HCT116 (cell line): ENCODE measurements at regions not wholly inside any gene's neighbourhood (a gene's known extent, or its start where the extent isn't known, plus 50 kb on each side); places are given as distances from the start of the nearest gene placed in this dataset.

Source experiments
- ATAC-seq: fragments of 200-7000 bp; cut with Tn5 transposase; 2 replicates; pipeline ENCODE4 v1.9.1; 2020; ENCODE audit warnings: mild to moderate bottlenecking, moderate library complexity
- BruUV-seq: library from RNA; stranded (reverse); fragments of 400-500 nt; replicated peaks from 2 replicates; lab custom pipeline; 2021; lab: Mats Ljungman, UMichigan
- CTCF ChIA-PET: fragments of 300-600 bp; sonication (Branson Sonifier 250); formaldehyde crosslinking; loops from one replicate; lab custom pipeline; 2021; ENCODE audit warnings: antibody characterized with exemption; lab: Charles Lee
- POLR2A ChIA-PET: fragments of 300-600, 350-600 bp; sonication (Branson Sonifier 250); formaldehyde crosslinking; loops from one replicate; lab custom pipeline; 2021; ENCODE audit warnings: antibody characterized with exemption; lab: Charles Lee
- RAD21 ChIA-PET, 2 experiments: fragments of 300-600 bp; sonication (Branson Sonifier 250); formaldehyde crosslinking; loops; one replicate each; lab custom pipeline; 2023; ENCODE audit warnings: low total read pairs in 2 of 2; ENCODE audit not compliant: uncharacterized antibody in 2 of 2, unreplicated experiment in 2 of 2, low non-redundant PET in 1 of 2; lab: Charles Lee
- DNase-seq: peaks from one replicate; pipeline ENCODE4 v3.0.0-alpha.2; 2010; ENCODE audit warnings: low read depth, low spot score
- H2AFZ ChIP-seq: fragments of 200-600 bp; shearing (Covaris generic), sonication (generic); 2 replicates; pipeline ENCODE4 v1.6.1; 2017; ENCODE audit warnings: low read depth, mixed run types, mixed read lengths, antibody characterized with exemption, low read length; ENCODE audit not compliant: poor library complexity, severe bottlenecking
- H3K27ac ChIP-seq: 2 replicates; pipeline ENCODE4 v1.5.1; 2012; ENCODE audit warnings: low read depth, low read length
- H3K27me3 ChIP-seq: fragments of 200-600 bp; sonication (generic); 2 replicates; pipeline ENCODE4 v1.6.1; 2016; ENCODE audit warnings: mixed run types, low read length, mixed read lengths; ENCODE audit not compliant: insufficient read depth
- H3K36me3 ChIP-seq, 2 experiments: fragments of 200-500 bp in 1 of 2; fragments of 200-600 bp in 1 of 2; sonication (Bioruptor generic) in 1 of 2; sonication (generic) in 1 of 2; 2 replicates each; pipeline versions ENCODE4 v1.5.1 to v1.6.1; 2014 to 2016; ENCODE audit warnings: low read length in 2 of 2, inconsistent platforms in 1 of 2, mixed read lengths in 1 of 2, mixed run types in 1 of 2; ENCODE audit not compliant: insufficient read depth in 2 of 2, control insufficient read depth in 1 of 2
- H3K4me1 ChIP-seq, 2 experiments: fragments of 200-600 bp in 1 of 2; sonication (generic) in 1 of 2; 2 replicates each; pipeline versions ENCODE4 v1.5.1 to v1.6.1; 2012 to 2017; ENCODE audit warnings: low read length in 2 of 2, inconsistent platforms in 1 of 2, mild to moderate bottlenecking in 1 of 2, mixed read lengths in 1 of 2, mixed run types in 1 of 2, moderate library complexity in 1 of 2; ENCODE audit not compliant: insufficient read depth in 2 of 2, control insufficient read depth in 1 of 2
- H3K4me2 ChIP-seq: fragments of 200-600 bp; sonication (generic); 2 replicates; pipeline ENCODE4 v1.6.1; 2017; ENCODE audit warnings: mixed run types, low read length, mixed read lengths
- H3K4me3 ChIP-seq, 2 experiments: fragments of 200-600 bp in 1 of 2; sonication (generic) in 1 of 2; replicated peaks in 1 of 2; 2 replicates each; pipeline ENCODE4 v1.5.1; 2011 to 2016; ENCODE audit warnings: low read length in 2 of 2, control low read depth in 1 of 2, low read depth in 1 of 2, mild to moderate bottlenecking in 1 of 2, mixed read lengths in 1 of 2, mixed run types in 1 of 2
- H3K79me2 ChIP-seq: fragments of 200-600 bp; sonication (generic); 2 replicates; pipeline ENCODE4 v1.6.1; 2017; ENCODE audit warnings: mild to moderate bottlenecking, mixed run types, low read length, moderate library complexity, mixed read lengths; ENCODE audit not compliant: insufficient read depth
- H3K9ac ChIP-seq: fragments of 200-600 bp; sonication (generic); 2 replicates; pipeline ENCODE4 v1.6.1; 2016; ENCODE audit warnings: low read length, mixed read lengths
- H3K9me2 ChIP-seq: fragments of 200-600 bp; sonication (generic), shearing (Covaris generic); 2 replicates; pipeline ENCODE4 v1.6.1; 2017; ENCODE audit warnings: mixed run types, mild to moderate bottlenecking, moderate library complexity; ENCODE audit not compliant: insufficient read depth
- H3K9me3 ChIP-seq, 2 experiments: fragments of 200-500 bp in 1 of 2; fragments of 200-600 bp in 1 of 2; sonication (Bioruptor generic) in 1 of 2; sonication (generic) in 1 of 2; 2 replicates each; pipeline ENCODE4 v1.6.1; 2014 to 2017; ENCODE audit warnings: low read length in 2 of 2, mixed read lengths in 2 of 2, inconsistent platforms in 1 of 2, low read depth in 1 of 2, mild to moderate bottlenecking in 1 of 2, mixed run types in 1 of 2, moderate library complexity in 1 of 2; ENCODE audit not compliant: control insufficient read depth in 1 of 2, insufficient read depth in 1 of 2
- H4K20me1 ChIP-seq: fragments of 200-600 bp; sonication (generic), shearing (Covaris generic); 2 replicates; pipeline ENCODE4 v1.6.1; 2017; ENCODE audit warnings: mixed run types, mild to moderate bottlenecking, moderate library complexity; ENCODE audit not compliant: insufficient read depth
- CEBPB ChIP-seq: IDR thresholded peaks from 2 replicates; pipeline ENCODE4 v1.6.1; 2012; ENCODE audit warnings: low read depth
- FOSL1 ChIP-seq: IDR thresholded peaks from 2 replicates; pipeline ENCODE4 v1.6.1; 2012; ENCODE audit warnings: low read depth
- POLR2A ChIP-seq: IDR thresholded peaks from 2 replicates; pipeline ENCODE4 v1.7.0; 2011; ENCODE audit warnings: borderline replicate concordance; ENCODE audit not compliant: insufficient read depth, insufficient read length; ENCODE audit errors: extremely low read depth
- POLR2AphosphoS5 ChIP-seq: IDR thresholded peaks from 2 replicates; pipeline ENCODE4 v1.6.1; 2011; ENCODE audit warnings: mild to moderate bottlenecking, low read depth, low read length, moderate library complexity
- ZFX ChIP-seq: fragments of 450-650 bp; IDR thresholded peaks from 2 replicates; pipeline ENCODE4 v1.6.1; 2017
- intact Hi-C: fragments of 100-400 bp; cut with micrococcal nuclease; formaldehyde crosslinking; loops from 2 replicates; pipeline ENCODE4 v1.10.0; 2022

GRCh38 chr1:96104506-96104905 is 617.1 kb upstream of the PTBP2 start:
- ATAC-seq (no peak), DNase-seq (no peak)
- no peak for TF ChIP-seq FOSL1
- no TSS peak for BruUV-seq
- H3K9ac ChIP-seq, result no peak overlapping the region
- ChIA-PET POLR2A (no interaction called here), RAD21 (no interaction called here), CTCF (no interaction called here)
- intact Hi-C loops, result no loop called here
- no peaks in the 10 kb centered on the region for H3K9me2 ChIP-seq
- no peak overlapping the region for H2AFZ ChIP-seq
- no peaks in the 10 kb centered on the region for H4K20me1 ChIP-seq
- no peak overlapping the region for H3K4me2 ChIP-seq
- H3K79me2 ChIP-seq, result no peaks in the 10 kb centered on the region
- H3K27ac ChIP-seq, result no peak overlapping the region
- no peaks in the 10 kb centered on the region for H3K9me3 ChIP-seq
- H3K36me3 ChIP-seq, result no peaks in the 10 kb centered on the region
- H3K4me3 ChIP-seq, result no peak overlapping the region
- H3K4me1 ChIP-seq, result no peaks in the 10 kb centered on the region
- H3K27me3 ChIP-seq, result no peaks in the 10 kb centered on the region

- H3K79me2 ChIP-seq, result no peaks in the 10 kb centered on the region
- H2AFZ ChIP-seq, result no peak overlapping the region
- no peaks in the 10 kb centered on the region for H4K20me1 ChIP-seq
- TF ChIP-seq CEBPB, result no peak
- no peak for TF ChIP-seq POLR2AphosphoS5
- no peak for TF ChIP-seq FOSL1
- no peak overlapping the region for H3K4me3 ChIP-seq
- ChIA-PET CTCF (no interaction called here), RAD21 (no interaction called here), POLR2A (no interaction called here)
- no peaks in the 10 kb centered on the region for H3K4me1 ChIP-seq
- H3K9me3 ChIP-seq, result no peaks in the 10 kb centered on the region
- no peak overlapping the region for H3K9ac ChIP-seq
- ATAC-seq (no peak), DNase-seq (no peak)
- H3K27ac ChIP-seq, result no peak overlapping the region
- H3K36me3 ChIP-seq, result no peaks in the 10 kb centered on the region
- no peaks in the 10 kb centered on the region for H3K9me2 ChIP-seq
- intact Hi-C loops, result no loop called here
- no peak overlapping the region for H3K4me2 ChIP-seq
- H3K27me3 ChIP-seq, result no peaks in the 10 kb centered on the region
- no TSS peak for BruUV-seq
Measured at GRCh38 chr1:96104906-96105305, 616.7 kb upstream of the PTBP2 start.

GRCh38 chr1:96116731-96117130 is 604.9 kb upstream of the PTBP2 start:
- TF ChIP-seq POLR2A, result no peak
- no peak for TF ChIP-seq ZFX
- Histone ChIP-seq H3K27ac (no peak overlapping the region), H3K4me3 (no peak overlapping the region), H3K4me1 (no peaks in the 10 kb centered on the region), H4K20me1 (no peaks in the 10 kb centered on the region), H3K4me2 (no peak overlapping the region), H3K27me3 (no peaks in the 10 kb centered on the region), H3K79me2 (no peaks in the 10 kb centered on the region), H3K9ac (no peak overlapping the region), H3K36me3 (no peaks in the 10 kb centered on the region), H3K9me3 (no peaks in the 10 kb centered on the region), H2AFZ (no peak overlapping the region), H3K9me2 (no peaks in the 10 kb centered on the region)
- DNase-seq (no peak), ATAC-seq (no peak)
- RAD21 ChIA-PET, result no interaction called here
- POLR2A ChIA-PET, result no interaction called here
- CTCF ChIA-PET, result no interaction called here
- intact Hi-C loops, result no loop called here
- no TSS peak for BruUV-seq
